ENCODE measurements at regions not wholly inside any gene's neighbourhood (a gene's known extent, or its start where the extent isn't known, plus 50 kb on each side); places are given as distances from the start of the nearest gene placed in this dataset.

DNA sequence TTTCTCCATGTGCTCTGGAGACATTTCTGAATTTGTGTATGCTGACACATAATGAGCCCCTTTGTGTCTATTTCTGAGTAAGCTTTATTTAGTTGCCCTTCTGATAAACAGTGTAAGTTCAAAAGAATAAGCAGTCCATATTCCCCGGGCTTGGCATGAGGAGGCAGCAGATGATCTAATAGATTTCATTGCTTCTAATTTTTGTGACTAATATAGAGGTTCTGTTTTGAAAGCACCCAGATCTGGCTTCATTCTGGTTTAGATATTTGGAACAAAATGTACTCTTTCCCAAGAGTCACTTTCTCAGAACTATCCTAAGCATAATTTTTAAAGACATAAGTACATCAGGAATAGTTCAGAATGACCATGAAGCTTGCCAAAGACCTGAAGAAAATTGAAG lies 290.9 kb downstream of the BTG1 start:
- TF ChIP-seq CTCF (IDR thresholded peaks at IDR 0.05; ENCODE audit: borderline replicate concordance, extremely low read depth, low read length, poor library complexity, severe bottlenecking) (no peak), EZH2 (IDR thresholded peaks at IDR 0.05; ENCODE audit: borderline replicate concordance, low read depth, low read length, severe bottlenecking) (no peak)
